GM19372 (cell line): ENCODE measurements at regions not wholly inside any gene's neighbourhood (a gene's known extent, or its start where the extent isn't known, plus 50 kb on each side); places are given as distances from the start of the nearest gene placed in this dataset.
"Not testable (repeated sequence)": the region's sequence is repeated elsewhere in the genome, so short reads cannot be mapped to it uniquely, and the experiment has no call there.

Experiments used
- ATAC-seq: cut with Tn5 transposase; IDR thresholded peaks from one replicate; pipeline ENCODE4 v1.9.1; 2021; ENCODE audit warnings: mild to moderate bottlenecking, low read depth, moderate library complexity; ENCODE audit not compliant: unreplicated experiment

GRCh38 chr17:77842528-77843147 lies 115.9 kb upstream of the TNRC6C start:
- no peak for ATAC-seq

DNA sequence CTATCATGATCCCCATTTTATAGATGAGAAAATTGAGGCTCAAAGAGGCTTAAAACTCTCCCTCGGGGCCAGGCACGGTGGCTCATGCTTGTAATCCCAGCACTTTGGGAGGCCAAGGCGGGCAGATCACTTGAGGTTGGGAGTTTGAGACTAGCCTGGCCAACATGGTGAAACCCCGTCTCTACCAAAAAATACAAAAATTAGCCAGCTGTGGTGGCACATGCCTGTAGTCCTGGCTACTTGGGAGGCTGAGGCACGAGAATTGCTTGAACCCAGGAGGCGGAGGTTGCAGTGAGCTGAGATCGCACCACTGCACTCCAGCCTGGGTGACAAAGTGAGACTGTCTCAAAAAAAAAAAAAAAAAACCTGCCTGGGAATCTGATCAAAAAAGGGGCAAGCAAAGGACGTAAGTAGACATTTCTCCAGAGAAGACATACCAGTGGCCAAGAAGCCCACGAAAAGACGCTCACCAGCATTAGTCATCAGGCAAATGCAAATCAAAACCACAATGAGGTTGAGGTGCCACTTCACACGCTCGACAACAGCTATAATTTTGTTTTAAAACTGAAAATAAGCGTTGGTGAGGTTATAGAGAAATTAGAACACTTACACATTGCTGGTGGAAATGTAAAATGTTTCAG lies 115.1 kb upstream of the TNRC6C start:
- not testable (repeated sequence) for ATAC-seq

DNA sequence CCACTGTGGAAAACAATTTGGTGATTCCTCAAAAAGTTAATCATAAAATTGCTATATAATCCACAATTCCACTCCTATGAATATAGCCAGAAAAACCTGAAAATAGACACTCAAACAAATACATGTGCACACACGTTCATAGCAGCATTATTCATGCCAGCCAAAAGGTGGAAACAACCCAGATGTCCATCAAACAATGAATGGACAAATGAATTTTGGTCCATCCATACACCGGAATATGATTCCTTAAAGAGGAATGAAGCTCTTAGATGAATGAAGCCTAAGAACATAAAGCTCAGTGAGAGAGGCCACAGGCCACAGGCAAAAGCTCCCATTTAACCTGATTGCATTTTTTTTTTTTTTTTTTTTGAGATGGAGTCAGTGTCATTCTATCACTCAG lies 114.6 kb upstream of the TNRC6C start:
- ATAC-seq: no peak

- no peak for ATAC-seq
These were observed 113.8 kb upstream of the TNRC6C start for GRCh38 chr17:77844681-77845080.

- no peak for ATAC-seq
These were observed 112.8 kb upstream of the TNRC6C start for GRCh38 chr17:77845541-77846225.

- no peak for ATAC-seq
These were observed 111.9 kb upstream of the TNRC6C start for GRCh38 chr17:77846531-77847085.

DNA sequence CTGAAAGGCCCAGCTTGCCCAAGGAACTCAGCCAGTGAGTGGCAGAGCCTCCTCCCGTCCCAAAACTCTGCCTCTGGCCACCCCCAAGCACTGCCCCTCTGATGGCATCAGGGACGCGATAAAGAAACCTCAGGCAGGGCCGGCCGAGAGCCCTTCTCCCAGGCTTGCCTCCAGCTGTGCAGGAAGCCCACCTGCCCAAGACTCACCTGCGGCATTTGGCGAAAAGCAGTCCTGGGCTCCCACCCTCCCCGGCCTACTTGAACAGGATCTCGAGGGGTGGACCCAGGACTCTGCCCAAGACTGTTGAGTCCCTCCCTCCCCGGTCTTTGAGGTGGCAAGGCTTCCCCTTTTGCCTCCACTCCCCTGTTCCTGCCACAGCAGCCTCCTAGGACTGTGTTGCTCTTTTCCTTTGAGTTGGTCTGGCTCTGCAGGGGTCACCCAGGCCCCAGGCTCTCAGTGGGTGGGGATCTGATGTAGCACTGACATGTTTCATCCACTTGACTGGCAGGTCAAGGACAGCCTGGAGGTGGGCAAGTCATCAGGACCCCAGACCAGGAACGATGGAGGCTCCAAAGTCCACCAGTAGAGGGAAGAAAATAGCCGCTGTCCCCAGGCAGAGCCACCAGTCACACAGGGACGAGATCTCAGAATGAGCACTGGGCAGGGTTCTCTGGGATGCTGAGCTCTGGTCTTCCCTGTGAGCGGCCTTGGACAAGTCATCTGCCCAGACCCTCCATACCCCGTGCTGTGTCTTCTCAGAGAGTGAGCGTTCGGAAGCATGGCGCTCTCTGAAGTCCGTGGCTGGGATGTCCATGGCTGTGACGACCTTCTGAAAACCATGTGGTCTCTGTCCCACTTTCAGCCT lies 111.0 kb upstream of the TNRC6C start:
- no peak for ATAC-seq

DNA sequence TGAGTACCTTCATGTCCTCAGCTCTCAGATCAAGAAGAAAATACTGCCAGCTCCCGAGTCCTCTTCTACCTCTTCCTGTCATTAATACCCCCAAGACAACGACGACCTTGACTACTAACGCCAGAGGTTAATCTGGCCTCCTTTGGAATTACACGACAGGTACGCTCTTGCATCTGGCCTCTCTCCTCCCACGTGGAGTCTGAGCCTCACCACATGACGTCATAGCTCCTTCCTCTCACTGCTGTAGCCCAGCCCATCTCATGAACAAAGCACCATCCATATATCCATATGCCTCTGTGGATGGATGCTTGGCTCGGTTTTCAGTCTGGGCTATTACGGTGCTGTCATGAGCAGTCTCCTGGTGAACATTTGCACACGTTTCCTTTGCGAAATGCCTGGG lies 110.2 kb upstream of the TNRC6C start:
- ATAC-seq: no peak

DNA sequence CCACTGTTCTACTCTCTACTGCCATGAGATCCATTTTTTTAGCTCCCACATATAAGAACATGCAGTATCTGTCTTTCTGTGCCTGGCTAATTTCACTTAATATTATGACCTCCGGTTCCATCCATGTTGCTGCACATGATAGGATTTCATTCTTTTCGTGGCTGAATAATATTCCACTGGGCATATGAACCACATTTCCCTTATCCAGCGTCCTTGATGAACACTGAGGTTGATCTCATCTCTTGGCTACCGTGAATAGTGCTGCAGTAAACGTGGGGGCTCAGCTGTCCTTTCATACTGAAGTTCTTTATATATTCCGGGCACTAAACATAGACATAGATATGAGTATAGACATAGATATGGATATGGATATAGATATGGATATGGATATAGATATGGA lies 109.3 kb upstream of the TNRC6C start:
- ATAC-seq: no peak

DNA sequence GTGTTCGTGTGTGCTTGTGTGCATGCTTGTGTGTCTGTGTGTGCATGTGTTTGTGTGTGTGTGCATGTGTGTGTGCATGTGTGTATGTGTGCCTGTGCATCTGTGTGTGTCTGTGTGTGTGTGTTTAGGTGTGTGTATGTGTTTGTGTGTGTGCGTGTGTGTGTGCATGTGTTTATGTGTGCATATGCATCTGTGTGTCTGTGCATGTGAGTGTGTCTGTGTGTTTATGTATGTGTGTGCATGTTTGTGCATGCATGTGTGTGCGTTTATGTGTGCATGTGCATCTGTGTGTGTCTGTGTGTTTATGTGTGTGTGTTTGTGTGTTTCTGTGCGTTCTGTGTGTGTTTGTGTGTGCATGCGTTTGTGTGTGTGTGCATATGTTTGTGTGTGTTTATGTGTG lies 106.6 kb upstream of the TNRC6C start:
- ATAC-seq: no peak

- no peak for ATAC-seq
These were observed 105.8 kb upstream of the TNRC6C start for GRCh38 chr17:77852731-77853130.

DNA sequence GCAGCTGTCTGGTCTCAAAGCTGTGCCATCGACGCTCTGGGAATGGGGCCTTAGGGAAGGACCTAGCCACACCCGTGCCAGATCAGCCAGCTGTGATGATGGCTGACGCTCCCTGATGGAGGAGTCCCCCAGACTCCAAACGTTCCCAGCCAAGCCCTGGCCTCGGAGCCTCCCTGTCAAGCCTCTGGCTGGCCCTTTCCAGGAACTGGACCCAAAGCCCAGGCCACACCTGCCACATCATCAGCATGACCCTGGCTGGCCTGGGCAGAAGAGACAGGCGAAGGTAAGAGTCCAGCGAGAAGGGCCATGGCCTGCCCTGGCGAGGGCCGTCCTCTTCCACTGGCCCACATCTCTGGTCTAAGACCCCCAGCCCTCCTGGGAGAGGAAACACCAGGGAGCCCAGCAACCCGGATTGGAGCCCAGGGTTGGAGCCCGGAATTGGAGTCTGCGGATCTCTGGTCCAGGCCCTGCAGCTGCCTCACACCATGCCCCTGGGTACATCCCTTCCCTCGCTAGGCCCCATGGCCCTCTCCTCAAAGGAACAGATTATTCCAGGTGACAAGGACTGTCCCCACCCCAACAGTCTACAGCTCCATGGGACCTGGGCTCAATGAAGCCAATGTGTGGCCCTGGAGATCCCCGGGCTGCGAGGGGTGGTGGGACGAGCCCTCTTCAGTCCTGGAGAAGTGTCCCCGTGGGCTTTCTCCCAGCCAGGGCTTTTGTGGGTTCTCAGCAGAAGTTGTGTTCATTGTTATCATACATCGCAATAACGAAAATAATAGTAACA lies 105.1 kb upstream of the TNRC6C start:
- no peak for ATAC-seq

- ATAC-seq: no peak
These were observed 104.3 kb upstream of the TNRC6C start for GRCh38 chr17:77854083-77854758.

DNA sequence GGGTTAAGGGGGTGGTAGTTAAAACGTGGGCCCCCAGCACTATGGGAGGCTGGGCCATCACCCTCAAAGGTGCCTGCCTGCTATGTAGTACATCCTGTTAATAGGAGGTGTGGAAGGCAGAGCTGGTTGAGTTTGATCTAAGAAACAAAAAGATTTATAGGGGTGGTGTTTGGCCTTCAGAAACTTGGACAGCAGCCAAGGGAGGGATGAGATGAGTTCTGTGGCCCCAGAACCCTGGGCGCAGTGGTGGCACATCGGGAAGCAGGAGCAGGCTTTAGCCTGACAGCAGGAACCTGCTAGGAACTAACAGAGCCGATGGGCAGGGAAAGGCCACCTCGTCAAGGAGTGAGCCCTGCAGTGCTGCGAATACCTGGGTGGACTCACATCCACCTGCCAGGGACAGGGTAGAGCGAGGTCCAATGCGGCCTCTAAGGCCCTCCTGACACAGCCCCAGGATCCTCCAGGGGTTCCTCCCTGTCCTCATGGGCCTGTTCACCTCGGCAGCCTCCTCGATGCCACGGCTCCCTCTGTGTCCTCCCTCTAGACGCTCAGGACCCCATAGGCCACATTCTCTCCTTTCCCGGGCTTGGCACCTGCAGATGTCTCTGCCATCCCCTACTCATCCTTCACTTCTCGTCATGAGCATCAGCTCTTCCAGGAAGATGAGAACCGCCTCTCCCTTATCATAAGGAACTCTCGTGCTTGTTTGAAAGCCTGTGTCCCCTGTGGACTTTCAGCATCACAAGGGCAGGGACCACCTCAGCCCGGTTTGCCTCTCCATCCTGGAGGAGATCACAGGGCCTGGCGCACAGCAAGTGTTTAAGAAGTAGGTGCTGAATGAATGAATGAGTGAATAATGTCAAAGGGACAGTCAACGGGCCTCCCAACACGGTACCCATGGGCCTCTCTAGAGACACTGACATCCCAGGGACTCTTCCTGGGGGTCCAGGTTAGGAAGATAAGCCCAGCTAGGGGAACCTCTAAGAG lies 103.5 kb upstream of the TNRC6C start:
- no peak for ATAC-seq

- ATAC-seq: no peak
These were observed 101.8 kb upstream of the TNRC6C start for GRCh38 chr17:77856551-77857305.

GRCh38 chr17:77857306-77857555 lies 101.3 kb upstream of the TNRC6C start:
- no peak for ATAC-seq

DNA sequence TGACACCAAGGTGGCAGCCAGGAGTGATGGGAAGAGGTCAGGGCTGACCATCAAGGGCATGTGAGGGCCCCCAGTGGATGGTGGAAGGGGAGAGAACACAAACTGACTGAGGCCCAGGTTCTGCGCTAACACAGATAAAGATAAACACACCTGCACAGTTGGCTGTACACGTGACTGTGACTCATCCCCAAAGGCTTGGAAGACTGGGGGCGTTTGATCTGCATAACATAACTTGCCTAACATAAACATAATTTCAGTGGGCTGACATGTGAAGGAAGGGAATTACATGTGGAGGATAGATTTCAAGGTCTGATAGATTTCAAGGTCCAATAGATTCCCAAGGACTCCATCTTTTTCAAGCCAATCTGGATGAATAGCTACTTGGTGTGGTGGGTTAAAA lies 100.9 kb upstream of the TNRC6C start:
- no peak for ATAC-seq
